A549 (cell line): ENCODE measurements at regions not wholly inside any gene's neighbourhood (a gene's known extent, or its start where the extent isn't known, plus 50 kb on each side); places are given as distances from the start of the nearest gene placed in this dataset.

Source experiments
- CHD4 ChIP-seq: fragments of 200-600 bp; sonication (generic); IDR thresholded peaks from 2 replicates; pipeline ENCODE4 v1.6.1; 2016; ENCODE audit warnings: antibody characterized with exemption, mild to moderate bottlenecking, borderline replicate concordance
- EP300 ChIP-seq, 2 experiments: fragments of >200 bp; sonication (Bioruptor Twin); formaldehyde crosslinking; IDR thresholded peaks; 2 replicates in 1 of 2; 3 replicates in 1 of 2; pipeline ENCODE4 v1.6.1; 2016 to 2017
- MYC ChIP-seq: IDR thresholded peaks from 2 replicates; pipeline ENCODE4 v1.6.1; 2012; ENCODE audit warnings: mild to moderate bottlenecking, inconsistent platforms, low read length, improper control_type of control experiment, borderline replicate concordance
- PHF8 ChIP-seq: fragments of 200-600 bp; sonication (generic); IDR thresholded peaks from 2 replicates; pipeline ENCODE4 v1.6.1; 2016; ENCODE audit warnings: low read depth, mild to moderate bottlenecking, antibody characterized with exemption, moderate library complexity, borderline replicate concordance
- POLR2A ChIP-seq: IDR thresholded peaks from 2 replicates; pipeline ENCODE4 v1.6.1; 2012; ENCODE audit warnings: mild to moderate bottlenecking, low read length
- ZFP36 ChIP-seq: fragments of 450-650 bp; IDR thresholded peaks from 2 replicates; pipeline ENCODE4 v1.6.1; 2014; ENCODE audit warnings: borderline replicate concordance; ENCODE audit not compliant: partially characterized antibody
- TF ChIP-seq, protein P1 (sequence below): fragments of >200 bp; sonication (Bioruptor Twin); formaldehyde crosslinking; IDR thresholded peaks from 3 replicates; pipeline ENCODE4 v1.5.1; 2016

DNA sequence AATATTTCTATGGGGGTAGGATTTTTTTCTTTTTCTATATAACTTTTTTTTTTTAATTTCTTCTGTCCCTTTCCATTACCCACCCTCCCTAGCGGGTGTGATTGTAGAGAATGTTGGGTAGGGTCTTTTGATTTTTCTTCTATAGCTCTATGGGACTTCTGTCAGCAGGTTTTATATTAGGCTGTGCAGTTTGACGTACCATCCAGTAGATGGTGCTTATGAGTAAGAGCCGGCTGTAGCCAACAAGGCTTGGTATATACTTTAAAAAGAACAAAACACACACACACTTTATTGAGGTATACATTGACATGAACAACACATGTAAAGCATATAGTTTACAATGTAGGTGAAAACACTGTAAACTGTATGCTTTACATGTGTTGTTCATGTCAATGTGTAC, 247.9 kb upstream of the POF1B start:
- TF ChIP-seq, protein P1, sequence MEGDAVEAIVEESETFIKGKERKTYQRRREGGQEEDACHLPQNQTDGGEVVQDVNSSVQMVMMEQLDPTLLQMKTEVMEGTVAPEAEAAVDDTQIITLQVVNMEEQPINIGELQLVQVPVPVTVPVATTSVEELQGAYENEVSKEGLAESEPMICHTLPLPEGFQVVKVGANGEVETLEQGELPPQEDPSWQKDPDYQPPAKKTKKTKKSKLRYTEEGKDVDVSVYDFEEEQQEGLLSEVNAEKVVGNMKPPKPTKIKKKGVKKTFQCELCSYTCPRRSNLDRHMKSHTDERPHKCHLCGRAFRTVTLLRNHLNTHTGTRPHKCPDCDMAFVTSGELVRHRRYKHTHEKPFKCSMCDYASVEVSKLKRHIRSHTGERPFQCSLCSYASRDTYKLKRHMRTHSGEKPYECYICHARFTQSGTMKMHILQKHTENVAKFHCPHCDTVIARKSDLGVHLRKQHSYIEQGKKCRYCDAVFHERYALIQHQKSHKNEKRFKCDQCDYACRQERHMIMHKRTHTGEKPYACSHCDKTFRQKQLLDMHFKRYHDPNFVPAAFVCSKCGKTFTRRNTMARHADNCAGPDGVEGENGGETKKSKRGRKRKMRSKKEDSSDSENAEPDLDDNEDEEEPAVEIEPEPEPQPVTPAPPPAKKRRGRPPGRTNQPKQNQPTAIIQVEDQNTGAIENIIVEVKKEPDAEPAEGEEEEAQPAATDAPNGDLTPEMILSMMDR, result no peak
- TF ChIP-seq MYC (no peak), PHF8 (no peak), EP300 (IDR thresholded peaks at IDR 0.05) (no peak), POLR2A (no peak), ZFP36 (no peak), CHD4 (no peak)
